ENCODE measurements at regions not wholly inside any gene's neighbourhood (a gene's known extent, or its start where the extent isn't known, plus 50 kb on each side); places are given as distances from the start of the nearest gene placed in this dataset.
A peak's percentile ranks its signal among the peaks of the same experiment; 100 is the strongest.
"Not testable (repeated sequence)": the region's sequence is repeated elsewhere in the genome, so short reads cannot be mapped to it uniquely, and the experiment has no call there.

DNA sequence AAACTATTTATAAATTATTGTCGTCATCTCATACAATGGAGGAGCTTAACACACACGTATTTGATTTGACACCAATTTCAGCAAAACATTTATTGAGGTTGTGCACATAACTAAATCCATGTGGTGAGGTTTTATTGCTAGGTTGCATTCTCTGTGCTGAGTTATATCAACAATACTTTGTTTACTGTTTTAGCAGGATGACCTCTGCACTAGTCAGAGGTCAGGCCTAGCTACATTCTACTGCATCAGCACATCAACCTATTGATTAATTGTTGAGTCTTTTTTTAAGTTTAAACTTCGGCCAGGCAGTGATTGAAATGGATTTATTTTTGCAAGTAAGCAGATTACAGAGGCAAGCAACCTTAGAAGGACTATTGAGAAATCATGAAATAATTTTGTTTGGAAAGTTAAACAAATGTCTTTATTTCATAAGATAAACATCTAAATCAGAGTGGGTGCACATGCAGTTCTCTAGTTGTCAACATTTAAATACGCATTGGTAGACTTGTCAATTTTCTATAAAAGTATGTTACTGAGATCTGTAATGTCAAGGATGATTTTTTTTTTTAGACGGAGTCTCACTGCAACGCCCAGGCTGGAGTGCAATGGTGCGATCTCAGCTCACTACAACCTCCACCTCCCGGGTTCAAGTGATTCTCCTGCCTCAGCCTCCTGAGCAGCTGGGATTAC is 75.2 kb upstream of the CD28 start:
- no peak for DNase-seq (ENCODE audit: low spot score)

DNA sequence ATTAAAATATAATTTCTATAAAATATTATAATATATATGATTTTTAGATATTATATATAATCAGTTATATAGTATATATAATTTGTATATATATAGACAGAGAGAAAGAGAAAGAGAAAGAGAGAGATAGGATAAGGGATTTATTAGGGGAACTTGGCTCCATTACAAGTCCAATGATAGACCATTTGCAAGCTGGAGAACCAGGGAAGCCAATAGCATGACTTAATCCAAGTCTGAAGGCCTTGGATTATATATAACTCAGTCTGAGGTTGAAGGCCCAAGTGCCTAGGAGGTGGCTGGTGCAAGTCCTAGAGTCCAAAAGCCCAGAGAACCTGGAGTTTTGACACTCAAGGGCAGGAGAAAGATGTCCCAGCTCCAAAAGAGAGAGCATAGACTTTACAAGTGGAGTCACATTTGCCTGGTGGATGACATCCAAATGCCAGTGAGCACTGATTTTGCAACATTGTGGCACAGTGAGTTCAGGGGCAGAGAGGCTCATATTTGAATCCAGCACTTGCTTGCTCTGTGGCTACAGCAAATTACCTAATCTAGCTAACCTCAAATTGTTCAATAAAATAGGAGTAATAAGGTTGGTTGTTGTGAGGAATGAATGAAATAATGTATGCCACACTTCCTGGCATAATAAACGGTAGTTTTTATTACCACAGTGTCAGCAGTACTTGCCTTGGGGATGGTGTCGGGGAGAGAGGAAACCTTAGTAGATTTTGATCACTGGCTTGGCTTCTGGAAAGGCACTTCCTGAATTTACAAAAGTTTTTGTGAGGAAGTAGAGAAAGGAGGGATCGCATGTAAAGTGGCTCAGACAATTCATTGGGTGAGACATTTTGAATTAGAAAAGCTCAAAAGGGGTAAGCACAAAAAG is 69.6 kb upstream of the CD28 start:
- DNase-seq (ENCODE audit: low spot score) = no peak

DNA sequence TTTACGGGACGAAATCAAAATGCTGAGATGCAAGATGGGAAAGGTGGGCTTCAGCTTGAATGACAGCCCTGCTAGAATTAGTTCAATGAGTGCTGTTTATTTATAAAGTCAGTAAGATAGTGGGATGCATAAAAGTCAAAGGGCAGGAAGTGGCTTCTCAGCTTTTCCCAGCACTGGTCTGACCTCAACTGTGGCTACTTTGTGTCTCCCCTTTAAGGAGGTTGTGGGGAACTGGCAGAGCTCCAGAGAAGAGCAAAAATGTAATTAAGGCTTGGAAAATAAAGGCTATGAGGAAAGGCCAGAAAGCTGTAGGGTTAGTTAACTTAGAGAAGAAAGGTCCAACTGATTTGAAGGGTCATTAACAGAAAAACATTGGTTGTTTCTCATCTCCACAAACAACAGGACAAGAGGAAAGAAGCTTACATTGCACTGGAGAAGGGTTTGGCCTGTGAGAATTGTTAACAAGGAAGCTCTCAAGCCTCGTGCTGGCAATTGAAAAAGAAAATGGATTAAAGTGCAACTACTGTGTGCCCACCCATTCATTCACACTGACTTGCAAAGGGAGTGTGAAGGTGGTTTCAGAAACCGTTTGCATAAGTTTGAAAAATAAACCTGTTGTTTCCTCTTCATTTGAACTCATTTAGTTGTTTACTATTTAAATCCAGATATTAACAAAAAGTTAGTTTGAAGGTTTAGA is 68.8 kb upstream of the CD28 start:
- DNase-seq (ENCODE audit: low spot score) = no peak

DNA sequence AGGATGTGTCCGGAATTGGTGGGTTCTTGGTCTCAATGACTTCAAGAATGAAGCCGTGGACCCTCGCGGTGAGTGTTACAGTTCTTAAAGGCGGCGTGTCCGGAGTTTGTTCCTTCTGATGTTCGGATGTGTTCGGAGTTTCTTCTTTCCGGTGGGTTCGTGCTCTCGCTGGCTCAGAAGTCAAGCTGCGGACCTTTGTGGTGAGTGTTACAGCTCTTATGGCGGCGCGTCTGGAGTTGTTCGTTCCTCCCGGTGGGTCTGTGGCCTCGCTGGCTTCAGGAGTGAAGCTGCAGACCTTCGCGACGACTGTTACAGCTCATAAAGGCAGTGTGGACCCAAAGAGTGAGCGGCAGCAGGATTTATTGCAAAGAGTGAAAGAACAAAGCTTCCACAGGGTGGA is 64.6 kb upstream of the CD28 start:
- DNase-seq (ENCODE audit: low spot score) = not testable (repeated sequence)

DNA sequence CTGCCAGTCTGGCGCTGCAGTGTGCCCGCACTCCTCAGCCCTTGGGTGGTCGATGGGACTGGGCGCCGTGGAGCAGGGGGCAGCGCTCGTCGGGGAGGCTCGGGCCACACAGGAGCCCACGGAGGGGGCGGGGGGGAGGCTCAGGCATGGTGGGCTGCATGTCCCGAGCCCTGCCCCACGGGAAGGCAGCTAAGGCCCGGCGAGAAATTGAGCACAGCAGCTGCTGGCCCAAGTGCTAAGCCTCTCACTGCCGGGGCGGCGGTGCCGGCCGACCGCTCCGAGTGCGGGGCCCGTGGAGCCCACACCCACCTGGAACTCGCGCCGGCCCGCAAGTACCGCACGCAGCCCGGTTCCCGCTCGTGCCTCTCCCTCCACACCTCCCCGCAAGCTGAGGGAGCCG is 63.6 kb upstream of the CD28 start:
- not testable (repeated sequence) for DNase-seq (ENCODE audit: low spot score)

DNA sequence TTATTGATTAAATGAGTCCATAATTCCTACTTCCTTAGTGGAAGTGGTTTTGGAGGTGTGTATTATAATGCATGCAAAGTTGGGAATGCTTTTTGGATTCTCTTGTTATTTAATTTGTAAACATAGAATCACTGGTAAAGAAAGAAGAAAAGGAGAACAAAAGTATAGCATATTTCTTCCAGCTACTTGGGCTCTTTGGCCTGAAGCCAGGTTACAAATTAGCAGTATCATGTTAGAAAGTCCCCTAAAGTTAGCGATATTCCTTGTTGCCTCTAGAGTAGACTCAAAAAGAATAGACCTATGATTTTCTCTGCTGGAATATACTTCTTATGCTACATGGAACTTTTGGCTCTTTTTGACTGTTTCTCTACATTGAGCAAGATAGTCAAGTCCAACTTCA is 60.6 kb upstream of the CD28 start:
- DNase-seq (ENCODE audit: low spot score) = no peak

DNA sequence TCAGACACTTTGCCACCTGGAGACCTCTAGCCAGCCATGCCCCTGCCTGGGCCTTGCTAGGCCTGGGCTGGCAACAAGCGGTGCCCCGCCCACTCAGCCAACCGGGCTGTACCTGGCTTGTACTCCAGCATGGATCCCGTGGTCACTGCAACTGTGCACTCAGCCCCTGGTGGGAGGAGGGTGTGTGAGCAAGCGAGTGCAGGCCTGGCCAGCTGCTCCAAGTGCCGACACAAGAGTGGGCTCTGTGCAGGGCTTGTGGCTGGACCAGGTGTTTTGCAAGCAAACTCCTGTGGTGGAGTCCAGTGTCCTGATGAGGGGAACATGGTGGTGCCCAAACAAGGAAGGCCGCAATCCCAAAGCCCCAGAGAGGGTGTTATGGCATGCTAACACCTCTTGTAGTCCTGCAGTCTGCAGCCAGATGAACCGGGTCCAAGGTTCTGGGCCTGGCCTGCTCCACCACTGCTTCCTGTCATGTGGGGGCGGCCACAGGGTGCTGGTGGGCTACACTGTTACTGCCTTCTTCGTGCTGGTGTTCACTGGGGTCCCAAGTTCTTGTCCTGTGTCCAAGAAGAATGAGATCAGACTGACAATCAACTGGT is 60.1 kb upstream of the CD28 start:
- no peak for DNase-seq (ENCODE audit: low spot score)

DNA sequence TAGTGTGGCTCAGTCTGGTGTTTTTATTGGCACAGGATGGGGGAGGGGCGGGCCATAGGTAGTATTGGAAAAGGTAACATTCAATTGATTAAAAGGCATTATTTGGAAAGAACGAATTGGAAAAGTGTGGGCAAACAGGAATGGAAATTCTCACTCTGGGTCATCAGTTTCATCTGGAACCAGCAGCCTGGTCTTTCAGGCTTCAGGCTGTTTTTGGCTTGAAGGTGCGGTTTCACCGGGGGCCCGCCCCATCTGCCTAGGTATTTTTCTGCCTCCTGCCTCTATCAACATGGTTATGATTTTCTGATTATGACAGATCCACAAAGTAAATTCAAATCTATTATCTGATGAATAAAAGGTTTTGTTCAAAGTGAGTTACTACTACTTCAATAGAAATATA is 59.5 kb upstream of the CD28 start:
- DNase-seq (ENCODE audit: low spot score) = no peak

DNA sequence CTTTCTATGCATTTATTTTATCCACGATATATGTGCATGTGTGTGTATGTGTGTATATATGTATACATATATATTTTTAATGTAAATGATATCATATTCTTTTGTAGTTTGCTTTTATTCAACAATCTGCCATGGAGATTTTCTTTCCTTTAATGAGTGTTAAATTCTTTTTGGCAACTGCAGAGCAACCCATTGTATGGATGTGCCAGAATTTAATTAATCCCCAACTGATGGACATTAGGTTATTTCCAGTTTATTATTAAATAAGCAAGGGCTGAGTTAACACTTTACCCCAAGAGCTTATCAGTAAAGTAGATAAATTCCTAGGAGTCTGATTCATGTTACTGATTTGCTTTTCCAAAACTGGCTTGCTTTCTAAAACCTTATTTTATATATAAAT is 58.9 kb upstream of the CD28 start:
- no peak for DNase-seq (ENCODE audit: low spot score)

DNA sequence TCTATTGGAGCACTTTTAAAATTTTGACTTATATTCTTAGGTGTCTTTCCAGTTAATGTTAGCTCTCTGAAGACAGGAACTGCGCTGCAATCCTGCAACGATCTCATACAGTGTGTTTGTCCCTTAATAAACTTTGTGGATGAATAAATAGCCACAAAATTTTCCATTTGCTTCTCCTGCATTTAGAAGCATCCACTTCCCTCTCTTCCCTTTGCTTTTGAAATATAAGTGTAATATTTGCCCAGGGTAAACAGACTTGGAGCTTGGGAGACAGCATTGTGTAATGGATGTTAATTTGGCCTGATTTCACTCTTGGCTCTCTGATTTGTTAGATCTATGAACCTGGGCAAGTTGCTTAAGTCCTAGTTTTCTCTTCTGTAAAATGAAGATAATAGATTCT is 58.2 kb upstream of the CD28 start:
- no peak for DNase-seq (ENCODE audit: low spot score)

DNA sequence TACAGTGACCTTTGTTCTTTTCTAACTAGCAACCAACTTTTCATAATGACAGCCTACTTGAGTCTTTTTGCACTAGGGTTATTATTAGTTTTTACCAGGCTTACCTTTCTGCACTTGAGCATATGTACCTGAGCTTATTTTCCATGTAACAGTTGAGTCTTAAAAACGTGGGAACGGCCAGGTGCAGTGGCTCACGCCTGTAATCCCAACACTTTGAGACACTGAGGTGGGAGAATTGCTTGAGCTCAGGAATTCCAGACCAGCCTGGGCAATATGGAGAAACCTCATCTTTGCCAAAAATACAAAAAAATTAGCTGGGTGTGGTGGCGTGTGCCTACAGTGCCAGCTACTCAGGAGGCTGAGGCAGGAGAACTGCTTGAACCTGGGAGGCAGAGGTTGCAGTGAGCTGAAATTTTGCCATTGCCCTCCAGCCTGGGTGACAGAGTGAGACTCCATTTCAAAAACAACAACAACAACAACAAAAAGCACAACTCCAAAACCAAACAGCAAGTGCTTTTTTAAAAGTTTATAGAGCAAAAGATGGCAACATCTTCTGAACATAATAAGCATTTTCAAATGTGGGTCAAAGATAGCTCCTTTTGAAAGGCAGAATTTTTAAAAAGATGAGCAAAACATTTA is 57.1 kb upstream of the CD28 start:
- no peak for DNase-seq (ENCODE audit: low spot score)

DNA sequence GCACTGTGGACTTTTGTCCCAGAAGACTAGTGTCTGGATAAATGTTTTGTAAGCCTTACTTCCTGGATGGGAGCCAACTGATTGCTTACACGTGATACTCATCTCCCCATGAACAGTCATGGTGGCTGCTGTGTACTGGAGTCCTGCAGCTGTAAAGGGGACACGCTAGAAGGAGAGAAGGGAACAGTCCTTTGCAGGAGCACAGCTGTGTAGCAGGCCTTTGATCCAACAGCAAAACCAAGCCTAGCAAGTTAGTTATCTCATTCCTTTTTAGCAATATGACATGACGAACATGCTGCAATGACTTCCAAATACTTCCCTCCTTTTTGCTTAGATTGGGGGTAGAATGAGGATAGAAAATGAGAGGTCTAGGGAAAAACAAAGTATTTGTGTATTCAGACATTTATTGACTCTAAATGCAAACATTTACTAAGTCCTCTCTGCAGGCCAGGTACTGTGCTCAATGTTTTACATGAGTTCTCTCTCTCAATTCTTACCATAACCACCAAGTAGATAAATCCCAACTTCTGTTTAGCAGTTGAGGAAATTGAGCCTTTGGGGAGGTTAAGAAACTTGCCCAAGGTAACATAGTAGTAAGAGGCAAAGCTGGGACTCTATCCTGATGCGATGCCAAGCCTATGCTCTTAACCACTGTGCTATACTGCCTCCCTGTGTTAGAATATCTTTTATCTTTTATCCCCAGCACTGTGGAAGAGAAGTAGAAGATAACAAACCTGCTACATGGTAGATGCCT is 55.4 kb upstream of the CD28 start:
- DNase-seq (ENCODE audit: low spot score) = peak; percentile 36

DNA sequence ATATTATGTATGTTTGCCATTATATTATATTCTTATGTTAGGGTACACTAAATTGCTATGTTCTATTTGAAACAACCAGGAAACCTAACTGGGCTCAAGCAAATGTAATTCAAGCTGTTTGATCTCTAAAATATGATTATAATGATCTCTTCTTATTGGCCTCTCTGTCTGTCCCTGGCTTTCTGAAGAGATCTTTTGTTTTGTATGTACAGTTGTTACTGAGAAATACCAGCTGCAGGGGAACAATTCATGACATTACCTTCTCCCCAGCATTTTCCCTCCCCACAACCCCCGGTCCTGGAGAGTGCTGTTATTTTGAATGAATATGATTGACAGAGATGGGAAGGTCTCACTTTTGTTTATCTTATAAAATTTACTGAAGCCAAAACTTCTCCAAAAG is 54.8 kb upstream of the CD28 start:
- no peak for DNase-seq (ENCODE audit: low spot score)

DNA sequence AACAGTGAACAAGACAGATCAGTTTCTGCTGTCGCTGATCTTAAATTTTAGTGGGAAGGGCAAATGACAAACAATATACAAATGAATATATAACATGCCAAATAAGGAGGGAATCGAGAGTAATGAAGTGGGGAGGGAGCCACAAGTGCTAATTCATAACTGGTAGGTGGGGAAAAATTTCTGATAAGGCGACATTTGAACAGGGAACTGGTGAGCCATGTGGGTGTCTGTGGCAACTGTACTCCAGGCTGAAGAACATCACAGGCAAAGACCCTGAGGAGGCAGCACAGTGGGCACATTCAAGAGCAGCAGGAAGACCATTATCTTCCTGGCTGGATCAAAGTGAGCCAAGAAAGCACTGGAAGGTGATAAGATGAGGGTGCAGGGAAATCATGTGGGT is 51.6 kb upstream of the CD28 start:
- DNase-seq (ENCODE audit: low spot score) = no peak

DNA sequence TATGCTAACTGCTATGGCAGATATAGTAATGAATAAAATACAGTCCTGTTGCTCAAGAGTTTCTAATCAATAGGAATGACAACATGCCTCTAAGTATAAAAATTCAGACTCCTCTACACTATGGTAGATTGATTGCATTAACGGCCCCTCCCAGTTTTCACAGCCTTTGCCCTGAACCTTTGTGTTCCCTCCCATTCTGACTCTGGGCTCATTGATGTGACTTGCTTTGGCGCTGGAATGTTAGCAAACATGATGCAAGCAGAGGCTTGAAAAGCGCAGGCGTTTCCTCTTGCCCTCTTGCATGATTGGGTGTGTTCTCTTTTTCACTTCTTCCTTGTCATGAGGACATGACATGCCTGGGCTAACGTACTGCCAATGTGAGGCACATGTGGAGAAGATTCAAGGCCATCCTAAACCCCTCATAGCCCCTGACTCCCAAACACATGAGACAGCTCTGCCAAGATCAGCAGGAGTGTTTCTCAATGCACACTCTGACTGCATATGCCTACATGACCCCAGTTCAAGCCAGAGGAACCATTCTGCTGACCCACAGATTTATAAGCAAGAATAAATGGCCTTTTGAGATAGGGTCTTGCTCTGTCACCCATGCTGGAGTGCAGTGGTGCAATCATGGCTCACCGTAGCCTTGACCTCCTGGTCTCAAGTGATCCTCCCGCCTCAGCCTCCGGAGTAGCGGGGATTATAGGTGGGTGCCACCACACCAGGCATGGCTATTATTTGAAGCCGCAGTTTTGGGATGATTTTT is 49.7 kb upstream of the CD28 start:
- no peak for DNase-seq (ENCODE audit: low spot score)
